ENCODE measurements at regions not wholly inside any gene's neighbourhood (a gene's known extent, or its start where the extent isn't known, plus 50 kb on each side); places are given as distances from the start of the nearest gene placed in this dataset.

DNA sequence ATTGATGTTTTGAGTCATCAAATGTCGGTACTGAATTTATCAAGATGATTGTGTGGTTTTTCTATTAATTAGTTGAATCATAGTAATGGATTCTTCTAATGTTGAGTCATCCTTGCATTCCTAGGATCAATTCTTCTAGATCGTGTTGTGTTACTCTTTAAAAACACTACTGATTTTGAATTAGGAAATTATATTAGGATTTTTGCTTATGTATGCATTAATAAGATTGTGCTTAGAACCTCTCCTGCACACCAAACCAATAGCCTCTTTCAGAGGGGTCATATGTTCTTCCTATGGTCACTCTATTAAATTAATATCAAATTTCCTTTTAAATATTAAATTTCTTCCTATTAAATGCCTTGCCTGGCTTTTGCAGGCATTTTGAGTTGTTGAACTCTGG, 151.7 kb upstream of the TOPAZ1 start:
- peaks cover 0 to 4% (median 0%) of the 10 kb centered on the region in 4 donors for H3K9me3 ChIP-seq (ENCODE audit: control insufficient read depth in 4 of 4, insufficient read depth in 3 of 4, low read length in 3 of 4)
- peaks cover 0 to 5% (median 0%) of the 10 kb centered on the region in 5 donors for H3K4me1 ChIP-seq (ENCODE audit: control insufficient read depth in 5 of 5, insufficient read depth in 5 of 5, low read length in 5 of 5)
- DNase-seq (no peak), ATAC-seq (ENCODE audit: insufficient read depth, low FRiP score) (no peak)
- 89 to 96% methylated on average over 2 of the region's 2 CpGs for WGBS, 2 donors
- TF ChIP-seq, protein P1, sequence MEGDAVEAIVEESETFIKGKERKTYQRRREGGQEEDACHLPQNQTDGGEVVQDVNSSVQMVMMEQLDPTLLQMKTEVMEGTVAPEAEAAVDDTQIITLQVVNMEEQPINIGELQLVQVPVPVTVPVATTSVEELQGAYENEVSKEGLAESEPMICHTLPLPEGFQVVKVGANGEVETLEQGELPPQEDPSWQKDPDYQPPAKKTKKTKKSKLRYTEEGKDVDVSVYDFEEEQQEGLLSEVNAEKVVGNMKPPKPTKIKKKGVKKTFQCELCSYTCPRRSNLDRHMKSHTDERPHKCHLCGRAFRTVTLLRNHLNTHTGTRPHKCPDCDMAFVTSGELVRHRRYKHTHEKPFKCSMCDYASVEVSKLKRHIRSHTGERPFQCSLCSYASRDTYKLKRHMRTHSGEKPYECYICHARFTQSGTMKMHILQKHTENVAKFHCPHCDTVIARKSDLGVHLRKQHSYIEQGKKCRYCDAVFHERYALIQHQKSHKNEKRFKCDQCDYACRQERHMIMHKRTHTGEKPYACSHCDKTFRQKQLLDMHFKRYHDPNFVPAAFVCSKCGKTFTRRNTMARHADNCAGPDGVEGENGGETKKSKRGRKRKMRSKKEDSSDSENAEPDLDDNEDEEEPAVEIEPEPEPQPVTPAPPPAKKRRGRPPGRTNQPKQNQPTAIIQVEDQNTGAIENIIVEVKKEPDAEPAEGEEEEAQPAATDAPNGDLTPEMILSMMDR (IDR thresholded peaks at IDR 0.05; ENCODE audit: control extremely low read depth, extremely low read depth): no peak
- H3K9ac ChIP-seq (ENCODE audit: insufficient read depth in 1 of 2, low read length in 2 of 2): no peak overlapping the region
- H3K36me3 ChIP-seq (ENCODE audit: control insufficient read depth in 4 of 4, insufficient read depth in 4 of 4, low read length in 4 of 4): no peaks in the 10 kb centered on the region
- no peak overlapping the region for H3K4me3 ChIP-seq
- no peak overlapping the region for H3K27ac ChIP-seq (ENCODE audit: low read depth in 1 of 2, low read length in 1 of 2)
- peaks cover 0 to 4% (median 2%) of the 10 kb centered on the region in 3 donors for H3K27me3 ChIP-seq (ENCODE audit: control insufficient read depth in 3 of 3, insufficient read depth in 3 of 3, low read length in 2 of 3)

DNA sequence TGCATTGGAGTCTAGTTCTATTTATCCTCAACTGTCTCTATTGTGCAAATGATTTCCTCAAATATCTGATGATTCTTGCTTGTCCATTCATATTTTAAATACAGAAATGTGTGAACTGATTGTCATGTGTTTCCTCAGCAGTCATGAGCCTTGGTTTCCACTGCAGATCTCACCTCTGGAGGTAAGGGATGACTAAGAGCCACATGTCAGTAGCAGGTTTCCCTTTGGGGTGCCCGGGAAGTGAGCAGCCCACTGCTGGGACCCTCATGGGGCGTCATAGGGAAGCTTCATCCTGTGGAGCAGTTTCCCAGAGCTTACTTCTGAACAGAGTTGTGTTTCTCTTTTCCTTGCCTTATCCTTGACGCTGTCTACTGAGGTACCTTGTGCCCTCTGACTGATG, 149.2 kb upstream of the TOPAZ1 start:
- H3K4me1 ChIP-seq (ENCODE audit: control insufficient read depth in 5 of 5, insufficient read depth in 5 of 5, low read length in 5 of 5): peaks cover 0 to 5% (median 0%) of the 10 kb centered on the region in 5 donors
- peaks cover 0 to 4% (median 0%) of the 10 kb centered on the region in 4 donors for H3K9me3 ChIP-seq (ENCODE audit: control insufficient read depth in 4 of 4, insufficient read depth in 3 of 4, low read length in 3 of 4)
- TF ChIP-seq, protein P1 (IDR thresholded peaks at IDR 0.05; ENCODE audit: control extremely low read depth, extremely low read depth): no peak
- ATAC-seq (ENCODE audit: insufficient read depth, low FRiP score) (no peak), DNase-seq (no peak)
- H3K9ac ChIP-seq (ENCODE audit: insufficient read depth in 1 of 2, low read length in 2 of 2): no peak overlapping the region
- H3K4me3 ChIP-seq: no peak overlapping the region
- no peak overlapping the region for H3K27ac ChIP-seq (ENCODE audit: low read depth in 1 of 2, low read length in 1 of 2)
- peaks cover 0 to 4% (median 2%) of the 10 kb centered on the region in 3 donors for H3K27me3 ChIP-seq (ENCODE audit: control insufficient read depth in 3 of 3, insufficient read depth in 3 of 3, low read length in 2 of 3)
- WGBS, 2 donors: 87 to 95% methylated on average over 3 of the region's 3 CpGs
- no peaks in the 10 kb centered on the region for H3K36me3 ChIP-seq (ENCODE audit: control insufficient read depth in 4 of 4, insufficient read depth in 4 of 4, low read length in 4 of 4)

DNA sequence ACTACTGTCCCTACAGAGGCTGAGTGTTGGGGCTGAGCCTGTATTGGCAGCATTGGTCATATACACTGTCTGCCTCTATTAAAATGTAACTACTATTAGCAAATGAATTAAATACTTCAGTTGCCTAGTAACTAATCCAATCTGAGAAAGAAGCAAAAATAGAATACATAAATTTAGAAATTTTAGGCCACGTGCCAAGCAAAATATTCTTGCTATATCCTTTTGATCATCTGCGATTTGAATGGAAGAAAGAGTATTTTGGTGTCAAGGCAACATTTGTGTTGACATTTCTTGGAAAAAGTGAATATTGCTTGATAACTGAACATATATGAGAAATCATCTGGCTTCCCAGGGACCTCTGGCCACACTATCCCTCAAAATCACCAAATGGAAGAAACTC, 148.2 kb upstream of the TOPAZ1 start:
- no peaks in the 10 kb centered on the region for H3K36me3 ChIP-seq (ENCODE audit: control insufficient read depth in 4 of 4, insufficient read depth in 4 of 4, low read length in 4 of 4)
- TF ChIP-seq, protein P1 (IDR thresholded peaks at IDR 0.05; ENCODE audit: control extremely low read depth, extremely low read depth): no peak
- H3K4me1 ChIP-seq (ENCODE audit: control insufficient read depth in 5 of 5, insufficient read depth in 5 of 5, low read length in 5 of 5): peaks cover 0 to 5% (median 0%) of the 10 kb centered on the region in 5 donors
- DNase-seq (peak in 2 of 3 donors; percentile 63 to 66), ATAC-seq (ENCODE audit: insufficient read depth, low FRiP score) (no peak)
- WGBS, 2 donors: 77 to 85% methylated on average over 2 of the region's 2 CpGs
- no peak overlapping the region for H3K4me3 ChIP-seq
- H3K27me3 ChIP-seq (ENCODE audit: control insufficient read depth in 3 of 3, insufficient read depth in 3 of 3, low read length in 2 of 3): peaks cover 0 to 4% (median 2%) of the 10 kb centered on the region in 3 donors
- no peak overlapping the region for H3K9ac ChIP-seq (ENCODE audit: insufficient read depth in 1 of 2, low read length in 2 of 2)
- peaks cover 0 to 4% (median 0%) of the 10 kb centered on the region in 4 donors for H3K9me3 ChIP-seq (ENCODE audit: control insufficient read depth in 4 of 4, insufficient read depth in 3 of 4, low read length in 3 of 4)
- H3K27ac ChIP-seq (ENCODE audit: low read depth in 1 of 2, low read length in 1 of 2): no peak overlapping the region

All from lung (tissue), 11 donors.